Endothelial cell (in vitro differentiated cells): ENCODE measurements at regions not wholly inside any gene's neighbourhood (a gene's known extent, or its start where the extent isn't known, plus 50 kb on each side); places are given as distances from the start of the nearest gene placed in this dataset.

Experiments used
- DNase-seq: peaks from one replicate; pipeline ENCODE4 v3.0.0; 2021; ENCODE audit warnings: low spot score
- H3K27ac Mint-ChIP-seq: one replicate; pipeline ENCODE4 v1.8.0; 2021; ENCODE audit warnings: mixed read lengths, inconsistent platforms; ENCODE audit not compliant: unreplicated experiment
- H3K27me3 Mint-ChIP-seq: one replicate; pipeline ENCODE4 v1.8.0; 2021; ENCODE audit warnings: mild to moderate bottlenecking, moderate library complexity, mixed read lengths, inconsistent platforms; ENCODE audit not compliant: unreplicated experiment
- H3K36me3 Mint-ChIP-seq: one replicate; pipeline ENCODE4 v1.8.0; 2021; ENCODE audit warnings: mild to moderate bottlenecking, low read depth, mixed read lengths, inconsistent platforms; ENCODE audit not compliant: unreplicated experiment
- H3K4me1 Mint-ChIP-seq: one replicate; pipeline ENCODE4 v1.8.0; 2021; ENCODE audit warnings: mild to moderate bottlenecking, mixed read lengths, inconsistent platforms; ENCODE audit not compliant: unreplicated experiment
- H3K4me3 Mint-ChIP-seq: one replicate; pipeline ENCODE4 v1.8.0; 2021; ENCODE audit warnings: mild to moderate bottlenecking, mixed read lengths, inconsistent platforms; ENCODE audit not compliant: unreplicated experiment
- H3K9me3 Mint-ChIP-seq: one replicate; pipeline ENCODE4 v1.8.0; 2021; ENCODE audit warnings: mixed read lengths, inconsistent platforms; ENCODE audit not compliant: unreplicated experiment
- TF ChIP-seq, protein P1 (sequence below): fragments of 200-600 bp; sonication (generic); IDR thresholded peaks from one replicate; pipeline ENCODE4 v1.5.0; 2021; ENCODE audit warnings: antibody characterized with exemption; ENCODE audit not compliant: unreplicated experiment

DNA sequence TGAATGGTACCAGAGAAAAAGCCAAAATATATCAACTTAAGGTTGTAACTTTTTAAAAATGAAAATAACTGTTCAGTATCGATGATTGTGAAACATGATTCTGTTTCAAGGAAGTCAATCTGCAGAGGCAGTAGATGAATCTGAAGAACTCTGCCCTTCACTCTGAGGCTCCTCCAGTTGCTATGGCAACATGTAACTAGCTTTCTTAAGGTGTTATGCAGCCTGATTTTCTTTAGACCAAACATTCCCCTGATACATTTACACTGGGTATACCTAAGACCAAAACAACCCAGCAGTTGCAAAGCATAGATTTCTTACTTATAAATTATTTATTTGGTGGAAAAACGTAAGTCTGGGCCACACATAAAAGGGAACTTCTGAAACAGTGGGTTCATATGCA lies 133.6 kb upstream of the RASGEF1B start:
- H3K27ac Mint-ChIP-seq = no peak overlapping the region
- H3K4me1 Mint-ChIP-seq = peaks cover 19% of the 10 kb centered on the region

DNA sequence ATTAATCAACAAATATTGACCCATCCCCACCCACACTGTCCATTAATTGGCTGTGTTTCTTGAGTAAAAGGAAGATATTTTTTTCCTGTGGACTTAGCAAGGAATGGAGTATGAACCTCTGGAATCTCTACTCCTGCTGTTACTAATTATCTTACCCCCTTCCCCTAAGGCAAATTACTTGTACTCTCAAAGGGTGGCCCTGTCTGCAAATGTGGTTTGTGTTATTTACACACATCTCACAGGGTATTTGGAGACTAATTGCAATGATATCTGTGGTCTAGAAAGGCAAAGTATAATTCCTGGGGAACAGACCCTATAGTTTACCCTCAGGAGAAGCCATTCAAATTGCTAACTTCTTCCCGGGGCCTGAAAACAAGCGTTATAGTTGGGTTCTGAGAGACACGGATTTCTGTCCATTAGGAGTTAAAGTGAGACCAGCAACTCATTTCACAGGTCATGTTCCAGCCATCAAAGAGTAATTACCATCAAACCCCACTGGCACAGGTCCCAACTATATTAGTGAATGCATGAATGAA lies 133.0 kb upstream of the RASGEF1B start:
- H3K4me1 Mint-ChIP-seq = peaks cover 24% of the 10 kb centered on the region
- H3K27me3 Mint-ChIP-seq = no peaks in the 10 kb centered on the region
- no peak overlapping the region for H3K4me3 Mint-ChIP-seq
- no peak overlapping the region for H3K27ac Mint-ChIP-seq
- TF ChIP-seq, protein P1, sequence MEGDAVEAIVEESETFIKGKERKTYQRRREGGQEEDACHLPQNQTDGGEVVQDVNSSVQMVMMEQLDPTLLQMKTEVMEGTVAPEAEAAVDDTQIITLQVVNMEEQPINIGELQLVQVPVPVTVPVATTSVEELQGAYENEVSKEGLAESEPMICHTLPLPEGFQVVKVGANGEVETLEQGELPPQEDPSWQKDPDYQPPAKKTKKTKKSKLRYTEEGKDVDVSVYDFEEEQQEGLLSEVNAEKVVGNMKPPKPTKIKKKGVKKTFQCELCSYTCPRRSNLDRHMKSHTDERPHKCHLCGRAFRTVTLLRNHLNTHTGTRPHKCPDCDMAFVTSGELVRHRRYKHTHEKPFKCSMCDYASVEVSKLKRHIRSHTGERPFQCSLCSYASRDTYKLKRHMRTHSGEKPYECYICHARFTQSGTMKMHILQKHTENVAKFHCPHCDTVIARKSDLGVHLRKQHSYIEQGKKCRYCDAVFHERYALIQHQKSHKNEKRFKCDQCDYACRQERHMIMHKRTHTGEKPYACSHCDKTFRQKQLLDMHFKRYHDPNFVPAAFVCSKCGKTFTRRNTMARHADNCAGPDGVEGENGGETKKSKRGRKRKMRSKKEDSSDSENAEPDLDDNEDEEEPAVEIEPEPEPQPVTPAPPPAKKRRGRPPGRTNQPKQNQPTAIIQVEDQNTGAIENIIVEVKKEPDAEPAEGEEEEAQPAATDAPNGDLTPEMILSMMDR = no peak
- DNase-seq = no peak
- H3K36me3 Mint-ChIP-seq = no peaks in the 10 kb centered on the region
- H3K9me3 Mint-ChIP-seq = no peaks in the 10 kb centered on the region

More for the DNA sequence above, 133.6 kb upstream of the RASGEF1B start:
- Mint-ChIP-seq H3K36me3 (no peaks in the 10 kb centered on the region), H3K4me3 (no peak overlapping the region), H3K27me3 (no peaks in the 10 kb centered on the region), H3K9me3 (no peaks in the 10 kb centered on the region)
- no peak for DNase-seq
- TF ChIP-seq, protein P1 = no peak

DNA sequence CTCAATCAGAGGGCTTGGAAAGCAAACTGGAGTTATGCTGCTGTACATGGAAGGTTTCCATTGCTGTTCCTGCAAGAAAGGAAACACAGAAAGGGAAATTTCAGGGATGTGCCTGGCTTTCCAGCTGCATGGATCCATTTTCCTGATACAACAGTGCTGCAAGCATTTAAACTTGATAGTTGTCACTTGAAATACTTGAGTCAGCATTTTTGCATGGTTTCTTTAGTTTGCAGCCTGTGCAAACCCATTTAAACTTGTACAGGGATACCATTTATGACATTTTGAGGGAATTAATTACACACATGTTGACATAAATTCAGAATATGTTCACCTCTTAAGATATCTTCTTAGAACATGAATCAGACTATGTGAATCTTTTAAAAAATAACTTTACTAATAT lies 131.1 kb upstream of the RASGEF1B start:
- no peak overlapping the region for H3K4me3 Mint-ChIP-seq
- TF ChIP-seq, protein P1 = no peak
- H3K27me3 Mint-ChIP-seq = peaks cover 2% of the 10 kb centered on the region
- H3K36me3 Mint-ChIP-seq = peaks cover 3% of the 10 kb centered on the region
- peaks cover 34% of the 10 kb centered on the region for H3K4me1 Mint-ChIP-seq
- H3K9me3 Mint-ChIP-seq = no peaks in the 10 kb centered on the region
- no peak overlapping the region for H3K27ac Mint-ChIP-seq
- DNase-seq = no peak

DNA sequence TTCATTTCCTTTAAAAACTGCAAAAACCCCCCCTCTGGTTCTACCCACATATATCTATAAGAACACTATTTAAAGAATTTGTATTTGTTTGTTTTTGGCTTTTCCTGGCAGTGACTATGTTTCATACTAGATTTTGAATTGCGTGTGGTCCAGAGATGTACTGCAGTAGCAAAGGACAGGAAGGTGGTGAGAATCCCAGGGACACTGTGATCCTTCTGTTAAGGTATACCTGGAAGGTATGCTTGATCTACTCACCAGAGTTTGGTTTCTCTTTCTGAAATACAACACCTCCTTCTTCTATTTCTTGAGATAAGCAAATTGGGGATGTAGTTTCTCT lies 129.6 kb upstream of the RASGEF1B start:
- Mint-ChIP-seq H3K4me1 (peaks cover 30% of the 10 kb centered on the region), H3K27ac (no peak overlapping the region), H3K36me3 (peaks cover 3% of the 10 kb centered on the region), H3K4me3 (no peak overlapping the region), H3K27me3 (peaks cover 2% of the 10 kb centered on the region), H3K9me3 (no peaks in the 10 kb centered on the region)
- no peak for DNase-seq
- TF ChIP-seq, protein P1 = no peak

DNA sequence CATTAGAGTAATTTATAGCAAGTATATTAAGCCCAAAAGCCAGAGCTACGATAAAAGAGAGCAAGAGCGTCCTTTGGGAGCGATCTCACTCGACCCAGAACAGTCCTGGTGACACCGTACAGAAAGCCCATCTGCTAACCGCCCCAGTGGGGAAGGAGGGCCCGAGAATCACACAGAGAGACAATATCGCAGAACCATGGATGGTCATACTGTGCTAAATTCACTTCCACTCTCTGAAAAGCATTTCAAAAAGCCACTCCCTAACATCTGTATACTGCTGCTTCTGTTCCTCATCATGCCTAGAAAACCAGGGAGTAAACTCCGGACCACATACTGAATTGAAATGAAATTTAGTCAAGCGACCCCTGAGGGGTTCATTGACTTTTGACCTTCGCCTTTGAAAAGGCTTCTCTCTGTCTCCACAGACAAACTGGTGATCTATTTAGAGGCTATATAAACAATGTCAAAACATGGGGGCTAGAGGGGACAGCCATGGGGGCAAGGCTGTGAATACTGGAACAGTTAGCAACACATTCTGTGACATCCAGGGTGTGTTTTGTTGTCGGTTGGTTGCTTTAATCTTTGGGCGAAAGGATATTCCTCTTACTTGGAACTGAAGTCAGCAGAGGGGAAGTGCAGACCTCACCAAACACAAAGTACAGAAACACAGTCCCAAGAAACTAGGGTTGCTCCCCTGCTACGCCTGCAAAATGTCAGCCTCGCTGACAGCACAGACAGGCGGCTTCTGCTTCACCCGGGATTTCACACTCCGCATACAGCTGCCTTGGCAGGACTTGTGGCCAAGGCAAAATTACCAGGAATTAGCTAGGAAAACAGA lies 129.0 kb upstream of the RASGEF1B start:
- Mint-ChIP-seq H3K36me3 (peaks cover 3% of the 10 kb centered on the region), H3K4me1 (peaks cover 34% of the 10 kb centered on the region), H3K9me3 (no peaks in the 10 kb centered on the region), H3K27me3 (peaks cover 2% of the 10 kb centered on the region), H3K27ac (no peak overlapping the region), H3K4me3 (no peak overlapping the region)
- no peak for DNase-seq
- TF ChIP-seq, protein P1 = no peak
